ENCODE measurements at regions not wholly inside any gene's neighbourhood (a gene's known extent, or its start where the extent isn't known, plus 50 kb on each side); places are given as distances from the start of the nearest gene placed in this dataset.

GRCh38 chr6:139567095-139567494, 192.6 kb upstream of the CITED2 start:
- Histone ChIP-seq H3K36me3 (no peaks in the 10 kb centered on the region), H3K9me3 (no peaks in the 10 kb centered on the region), H3K4me1 (no peaks in the 10 kb centered on the region), H3K27me3 (no peaks in the 10 kb centered on the region), H3K4me3 (no peak overlapping the region), H3K27ac (no peak overlapping the region)
- 73% methylated on average over 2 of the region's 3 CpGs for WGBS
- TF ChIP-seq EP300 (IDR thresholded peaks at IDR 0.05) (no peak), CTCF (IDR thresholded peaks at IDR 0.05) (no peak), POLR2AphosphoS5 (IDR thresholded peaks at IDR 0.05) (no peak), POLR2A (IDR thresholded peaks at IDR 0.05) (no peak)
- DNase-seq (ENCODE audit: low spot score in 2 of 2) = no peak

- H3K4me3 ChIP-seq = no peak overlapping the region
- 0% methylated on average over 1 of the region's 1 CpG for WGBS
- TF ChIP-seq POLR2A (IDR thresholded peaks at IDR 0.05) (no peak), EP300 (IDR thresholded peaks at IDR 0.05) (no peak), POLR2AphosphoS5 (IDR thresholded peaks at IDR 0.05) (no peak), CTCF (IDR thresholded peaks at IDR 0.05) (no peak)
These were observed 191.1 kb upstream of the CITED2 start for GRCh38 chr6:139565591-139565990.

GRCh38 chr6:139557547-139557946, 183.1 kb upstream of the CITED2 start:
- Histone ChIP-seq H3K27ac (no peak overlapping the region), H3K9me3 (peaks cover 3% of the 10 kb centered on the region), H3K4me3 (no peak overlapping the region), H3K4me1 (no peaks in the 10 kb centered on the region), H3K27me3 (no peaks in the 10 kb centered on the region), H3K36me3 (no peaks in the 10 kb centered on the region)
- 97% methylated on average over 3 of the region's 3 CpGs for WGBS
- TF ChIP-seq POLR2A (IDR thresholded peaks at IDR 0.05) = no peak
- TF ChIP-seq POLR2AphosphoS5 (IDR thresholded peaks at IDR 0.05) = no peak
- no peak for DNase-seq (ENCODE audit: low spot score in 2 of 2)

More at GRCh38 chr6:139565591-139565990, 191.1 kb upstream of the CITED2 start:
- Histone ChIP-seq H3K36me3 (no peaks in the 10 kb centered on the region), H3K4me1 (no peaks in the 10 kb centered on the region), H3K27me3 (no peaks in the 10 kb centered on the region), H3K27ac (no peak overlapping the region), H3K9me3 (peaks cover 3% of the 10 kb centered on the region)
- no peak for DNase-seq (ENCODE audit: low spot score in 2 of 2)

- Histone ChIP-seq H3K9me3 (peaks cover 3% of the 10 kb centered on the region), H3K36me3 (no peaks in the 10 kb centered on the region), H3K27ac (no peak overlapping the region), H3K27me3 (no peaks in the 10 kb centered on the region), H3K4me1 (no peaks in the 10 kb centered on the region), H3K4me3 (no peak overlapping the region)
- no peak for TF ChIP-seq CTCF (IDR thresholded peaks at IDR 0.05)
- no peak for TF ChIP-seq POLR2AphosphoS5 (IDR thresholded peaks at IDR 0.05)
- TF ChIP-seq POLR2A (IDR thresholded peaks at IDR 0.05) = no peak
- no peak for TF ChIP-seq EP300 (IDR thresholded peaks at IDR 0.05)
- no peak for DNase-seq (ENCODE audit: low spot score in 2 of 2)
These were observed 182.1 kb upstream of the CITED2 start for GRCh38 chr6:139556532-139556931.

GRCh38 chr6:139553916-139554315, 179.5 kb upstream of the CITED2 start:
- TF ChIP-seq POLR2AphosphoS5 (IDR thresholded peaks at IDR 0.05) (no peak), CTCF (IDR thresholded peaks at IDR 0.05) (no peak), EP300 (IDR thresholded peaks at IDR 0.05) (no peak), POLR2A (IDR thresholded peaks at IDR 0.05) (no peak)
- Histone ChIP-seq H3K27me3 (no peaks in the 10 kb centered on the region), H3K4me3 (no peak overlapping the region), H3K4me1 (no peaks in the 10 kb centered on the region), H3K27ac (no peak overlapping the region), H3K9me3 (no peaks in the 10 kb centered on the region), H3K36me3 (no peaks in the 10 kb centered on the region)
- no peak for DNase-seq (ENCODE audit: low spot score in 2 of 2)
- WGBS = 64% methylated on average over 7 of the region's 7 CpGs

GRCh38 chr6:139551376-139551775, 176.9 kb upstream of the CITED2 start:
- TF ChIP-seq CTCF (IDR thresholded peaks at IDR 0.05) (no peak), POLR2AphosphoS5 (IDR thresholded peaks at IDR 0.05) (no peak), POLR2A (IDR thresholded peaks at IDR 0.05) (no peak), EP300 (IDR thresholded peaks at IDR 0.05) (no peak)
- no peak for DNase-seq (ENCODE audit: low spot score in 2 of 2)
- Histone ChIP-seq H3K4me3 (no peak overlapping the region), H3K36me3 (no peaks in the 10 kb centered on the region), H3K4me1 (peaks cover 9% of the 10 kb centered on the region), H3K9me3 (no peaks in the 10 kb centered on the region), H3K27ac (no peak overlapping the region), H3K27me3 (no peaks in the 10 kb centered on the region)
- WGBS = 69% methylated on average over 2 of the region's 2 CpGs
